Testis (tissue), 2 donors: ENCODE measurements at regions not wholly inside any gene's neighbourhood (a gene's known extent, or its start where the extent isn't known, plus 50 kb on each side); places are given as distances from the start of the nearest gene placed in this dataset.

Experiments used
- DNase-seq: peaks from one replicate; pipeline ENCODE4 v3.0.0-alpha.2; 2019
- H3K27ac ChIP-seq, 2 donors: fragments of 200-600 bp; sonication (generic); one replicate each; pipeline ENCODE4 v1.5.1; 2019
- H3K27me3 ChIP-seq: fragments of 200-600 bp; sonication (generic); one replicate; pipeline ENCODE4 v1.5.1; 2019
- H3K36me3 ChIP-seq: fragments of 200-600 bp; sonication (generic); one replicate; pipeline ENCODE4 v1.5.1; 2017; ENCODE audit warnings: low read depth; ENCODE audit errors: missing control alignments
- H3K4me1 ChIP-seq: fragments of 200-600 bp; sonication (generic); one replicate; pipeline ENCODE4 v1.5.1; 2019
- H3K4me3 ChIP-seq, 2 donors: fragments of 200-600 bp; sonication (generic); one replicate each; pipeline ENCODE4 v1.5.1; 2017 to 2019
- H3K9me3 ChIP-seq: fragments of 200-600 bp; sonication (generic); one replicate; pipeline ENCODE4 v1.5.1; 2017
- POLR2A ChIP-seq: fragments of 450-650 bp; IDR thresholded peaks from one replicate; pipeline ENCODE4 v1.6.1; 2017; ENCODE audit warnings: antibody characterized with exemption, mild to moderate bottlenecking, moderate library complexity
- WGBS, 2 donors: methylation state at CpG; one replicate each; pipeline ENCODE4 v1.1.5; 2018; 5-methylcytosine and 5-hydroxymethylcytosine counted together
- intact Hi-C: fragments of 100-400 bp; cut with DNase I; formaldehyde crosslinking; loops from one replicate; pipeline ENCODE4 v1.15.1; 2023; ENCODE audit warnings: low total_unique reads
- TF ChIP-seq, protein P1 (sequence below), 3 experiments: fragments of 450-650 bp in 2 of 3; fragments of 200-600 bp in 1 of 3; sonication (generic) in 1 of 3; IDR thresholded peaks; one replicate each; pipeline ENCODE4 v1.5.1; 2016 to 2019; ENCODE audit warnings: antibody characterized with exemption in 3 of 3, mild to moderate bottlenecking in 2 of 3, moderate library complexity in 1 of 3

- WGBS, 2 donors, result 67 to 75% methylated on average over 7 of the region's 7 CpGs
- Histone ChIP-seq H3K4me3 (no peak overlapping the region), H3K36me3 (no peaks in the 10 kb centered on the region), H3K4me1 (no peaks in the 10 kb centered on the region), H3K27ac (no peak overlapping the region), H3K9me3 (no peaks in the 10 kb centered on the region), H3K27me3 (no peaks in the 10 kb centered on the region)
- no peak for TF ChIP-seq POLR2A
- TF ChIP-seq, protein P1, sequence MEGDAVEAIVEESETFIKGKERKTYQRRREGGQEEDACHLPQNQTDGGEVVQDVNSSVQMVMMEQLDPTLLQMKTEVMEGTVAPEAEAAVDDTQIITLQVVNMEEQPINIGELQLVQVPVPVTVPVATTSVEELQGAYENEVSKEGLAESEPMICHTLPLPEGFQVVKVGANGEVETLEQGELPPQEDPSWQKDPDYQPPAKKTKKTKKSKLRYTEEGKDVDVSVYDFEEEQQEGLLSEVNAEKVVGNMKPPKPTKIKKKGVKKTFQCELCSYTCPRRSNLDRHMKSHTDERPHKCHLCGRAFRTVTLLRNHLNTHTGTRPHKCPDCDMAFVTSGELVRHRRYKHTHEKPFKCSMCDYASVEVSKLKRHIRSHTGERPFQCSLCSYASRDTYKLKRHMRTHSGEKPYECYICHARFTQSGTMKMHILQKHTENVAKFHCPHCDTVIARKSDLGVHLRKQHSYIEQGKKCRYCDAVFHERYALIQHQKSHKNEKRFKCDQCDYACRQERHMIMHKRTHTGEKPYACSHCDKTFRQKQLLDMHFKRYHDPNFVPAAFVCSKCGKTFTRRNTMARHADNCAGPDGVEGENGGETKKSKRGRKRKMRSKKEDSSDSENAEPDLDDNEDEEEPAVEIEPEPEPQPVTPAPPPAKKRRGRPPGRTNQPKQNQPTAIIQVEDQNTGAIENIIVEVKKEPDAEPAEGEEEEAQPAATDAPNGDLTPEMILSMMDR (IDR thresholded peaks at IDR 0.05), result no peak
- intact Hi-C loops, result no loop called here
- no peak for DNase-seq
These were observed 76.9 kb upstream of the TSHZ2 start for GRCh38 chr20:52895235-52895634.

DNA sequence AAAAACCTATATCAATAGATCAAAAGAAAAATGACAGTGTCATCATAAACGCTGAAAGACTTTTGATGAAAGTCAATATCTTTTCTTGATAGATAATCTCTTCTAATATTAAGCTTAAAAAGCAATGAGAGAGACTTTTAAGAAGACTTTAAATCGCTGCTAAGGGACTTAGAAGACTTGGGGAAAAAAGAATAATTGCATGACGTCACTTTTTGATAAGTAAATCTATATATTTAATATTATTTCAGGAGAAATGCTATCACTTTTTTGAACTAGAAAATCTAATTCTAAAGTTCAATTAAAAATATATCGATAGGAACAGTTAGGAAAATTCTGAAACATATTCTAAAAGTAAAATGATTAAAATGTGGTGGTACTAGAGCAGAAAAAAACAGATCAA, 78.7 kb upstream of the TSHZ2 start:
- Histone ChIP-seq H3K4me1 (no peaks in the 10 kb centered on the region), H3K4me3 (no peak overlapping the region), H3K9me3 (no peaks in the 10 kb centered on the region), H3K27ac (no peak overlapping the region), H3K27me3 (no peaks in the 10 kb centered on the region), H3K36me3 (no peaks in the 10 kb centered on the region)
- intact Hi-C loops, result no loop called here
- 83 to 86% methylated on average over 4 of the region's 4 CpGs for WGBS, 2 donors
- no peak for DNase-seq
- no peak for TF ChIP-seq POLR2A
- TF ChIP-seq, protein P1 (IDR thresholded peaks at IDR 0.05), result no peak

GRCh38 chr20:52892023-52892422, 80.1 kb upstream of the TSHZ2 start:
- DNase-seq, result no peak
- no peaks in the 10 kb centered on the region for H3K4me1 ChIP-seq
- H3K9me3 ChIP-seq, result no peaks in the 10 kb centered on the region
- 88 to 95% methylated on average over 2 of the region's 2 CpGs for WGBS, 2 donors
- H3K27me3 ChIP-seq, result no peaks in the 10 kb centered on the region
- no peak overlapping the region for H3K27ac ChIP-seq
- H3K4me3 ChIP-seq, result no peak overlapping the region
- no peak for TF ChIP-seq POLR2A
- TF ChIP-seq, protein P1 (IDR thresholded peaks at IDR 0.05), result no peak
- intact Hi-C loops, result no loop called here
- H3K36me3 ChIP-seq, result no peaks in the 10 kb centered on the region

GRCh38 chr20:52890130-52890529, 82.0 kb upstream of the TSHZ2 start:
- no peak for DNase-seq
- Histone ChIP-seq H3K27ac (no peak overlapping the region), H3K27me3 (no peaks in the 10 kb centered on the region), H3K4me1 (no peaks in the 10 kb centered on the region), H3K36me3 (no peaks in the 10 kb centered on the region), H3K9me3 (no peaks in the 10 kb centered on the region), H3K4me3 (no peak overlapping the region)
- intact Hi-C loops, result no loop called here
- WGBS, 2 donors, result 86 to 95% methylated on average over 3 of the region's 3 CpGs
- TF ChIP-seq POLR2A, result no peak
- TF ChIP-seq, protein P1 (IDR thresholded peaks at IDR 0.05), result no peak

DNA sequence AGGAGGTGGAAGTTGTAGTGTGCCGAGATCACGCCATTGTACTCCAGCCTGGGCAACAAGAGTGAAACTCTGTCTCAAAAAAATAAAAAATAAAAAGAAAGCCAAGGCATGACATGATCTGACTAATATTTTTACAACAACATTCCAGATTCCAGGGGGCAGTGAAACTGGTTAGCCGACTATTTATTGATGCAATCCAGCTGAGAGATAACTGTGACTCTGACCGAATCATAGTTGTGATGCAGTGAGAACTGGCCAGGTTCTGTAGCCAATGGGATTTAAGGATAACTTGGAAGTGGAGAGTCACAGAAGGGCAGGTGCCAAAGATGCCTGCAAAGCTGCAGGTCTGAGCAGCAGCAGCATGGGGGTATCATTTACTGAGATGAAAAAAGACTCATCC, 82.9 kb upstream of the TSHZ2 start:
- H3K27ac ChIP-seq, result no peak overlapping the region
- no peaks in the 10 kb centered on the region for H3K36me3 ChIP-seq
- no peaks in the 10 kb centered on the region for H3K27me3 ChIP-seq
- TF ChIP-seq POLR2A, result no peak
- TF ChIP-seq, protein P1 (IDR thresholded peaks at IDR 0.05), result no peak
- no peak overlapping the region for H3K4me3 ChIP-seq
- no peaks in the 10 kb centered on the region for H3K9me3 ChIP-seq
- no peaks in the 10 kb centered on the region for H3K4me1 ChIP-seq
- intact Hi-C loops, result no loop called here
- no peak for DNase-seq
- 83 to 94% methylated on average over 4 of the region's 4 CpGs for WGBS, 2 donors
